ENCODE measurements at regions not wholly inside any gene's neighbourhood (a gene's known extent, or its start where the extent isn't known, plus 50 kb on each side); places are given as distances from the start of the nearest gene placed in this dataset.

DNA sequence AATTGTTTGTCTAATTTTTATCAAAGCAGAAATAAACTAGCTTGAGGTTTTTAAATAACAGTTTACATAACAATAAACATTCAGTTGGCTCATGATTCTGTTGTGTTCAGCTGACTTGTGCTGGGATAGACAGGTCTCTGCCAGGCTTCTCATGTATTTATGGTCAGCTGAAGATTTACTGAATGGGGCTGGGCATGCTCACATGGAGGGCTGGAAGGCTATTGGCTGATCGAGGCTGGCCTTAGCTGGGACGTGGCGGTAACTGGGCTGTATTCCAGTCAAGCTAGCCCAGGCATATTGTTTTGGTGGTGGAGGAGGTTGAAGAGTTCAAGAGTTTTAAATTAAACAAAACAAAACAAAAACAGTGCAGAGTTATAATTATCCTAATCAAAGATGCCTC, 251.0 kb upstream of the MTPN start:
- Histone ChIP-seq H2BK120ac (replicated peaks; ENCODE audit: low read depth, low read length) (no peak overlapping the region), H4K8ac (ENCODE audit: extremely low read depth, insufficient read depth, low read length) (no peak overlapping the region), H2BK5ac (ENCODE audit: low read depth, low read length) (no peak overlapping the region), H3K9me3 (ENCODE audit: insufficient read depth in 2 of 2, low read depth in 1 of 2, low read length in 1 of 2) (no peaks in the 10 kb centered on the region), H2BK20ac (ENCODE audit: low read length) (no peak overlapping the region), H4K20me1 (replicated peaks in 1 of 2; ENCODE audit: control insufficient read depth in 1 of 2, insufficient read depth in 2 of 2, low read length in 2 of 2) (no peaks in the 10 kb centered on the region), H3K4me2 (ENCODE audit: insufficient read depth in 1 of 2, low read depth in 2 of 2, low read length in 2 of 2) (no peak overlapping the region), H2AK5ac (ENCODE audit: low read depth, low read length) (no peak overlapping the region), H2BK12ac (ENCODE audit: low read depth, low read length) (no peak overlapping the region), H3K27me3 (replicated peaks in 1 of 4; ENCODE audit: control insufficient read depth in 3 of 4, extremely low read depth in 1 of 4, insufficient read depth in 3 of 4, low read length in 3 of 4) (no peaks in the 10 kb centered on the region), H3K18ac (ENCODE audit: extremely low read depth, low read length) (no peak overlapping the region), H3K4ac (replicated peaks; ENCODE audit: insufficient read length, low read depth, low read length) (no peak overlapping the region), H4K5ac (ENCODE audit: insufficient read length, low read depth, low read length) (no peak overlapping the region), H3K23me2 (ENCODE audit: low read depth, low read length) (no peaks in the 10 kb centered on the region), H3K56ac (replicated peaks; ENCODE audit: insufficient read length, low read depth, low read length) (no peak overlapping the region), H3K27ac (ENCODE audit: low read depth, low read length) (no peak overlapping the region), H2BK15ac (ENCODE audit: low read length) (no peak overlapping the region), H3K36me3 (ENCODE audit: control insufficient read depth in 2 of 4, insufficient read depth in 4 of 4, low read length in 3 of 4) (no peaks in the 10 kb centered on the region), H3K79me1 (ENCODE audit: low read depth, low read length) (no peaks in the 10 kb centered on the region), H3K79me2 (ENCODE audit: control insufficient read depth in 1 of 2, insufficient read depth in 2 of 2, low read length in 2 of 2) (no peaks in the 10 kb centered on the region), H2AFZ (ENCODE audit: low read length) (no peak overlapping the region), H3K4me1 (replicated peaks in 1 of 4; ENCODE audit: control insufficient read depth in 3 of 4, insufficient read depth in 4 of 4, low read length in 3 of 4) (no peaks in the 10 kb centered on the region), H4K91ac (replicated peaks; ENCODE audit: insufficient read length, low read length) (no peak overlapping the region), H3K4me3 (ENCODE audit: extremely low read depth in 1 of 4, insufficient read depth in 2 of 4, low read depth in 3 of 4, low read length in 4 of 4) (no peak overlapping the region), H3K14ac (ENCODE audit: insufficient read length) (no peak overlapping the region), H3K23ac (ENCODE audit: insufficient read length) (no peak overlapping the region), H3K9ac (replicated peaks in 1 of 4; ENCODE audit: extremely low read depth in 1 of 4, low read depth in 3 of 4, low read length in 3 of 4) (no peak overlapping the region)
- ChIA-PET CTCF (ENCODE audit: partially characterized antibody) (no interaction called here), POLR2A (ENCODE audit: partially characterized antibody) (no interaction called here)
- DNase-seq (ENCODE audit: low read depth in 1 of 2, low spot score in 2 of 2) (no peak), FAIRE-seq (no peak)
- WGBS, 2 experiments (ENCODE audit: extremely low coverage in 1 of 2, insufficient coverage in 1 of 2, insufficient read length in 1 of 2, insufficient replicate concordance in 2 of 2, low coverage in 1 of 2, low lambda C conversion rate in 2 of 2, missing lambda C conversion rate in 1 of 2) = 94% methylated on average over 3 of the region's 3 CpGs; no CpG with 5 or more reads in 1 of the 2 experiments
- no peak for TF ChIP-seq CEBPB (IDR thresholded peaks at IDR 0.05; ENCODE audit: low read depth, low read length)
